GM13977 (cell line): ENCODE measurements at regions not wholly inside any gene's neighbourhood (a gene's known extent, or its start where the extent isn't known, plus 50 kb on each side); places are given as distances from the start of the nearest gene placed in this dataset.

Experiments used
- DNase-seq: peaks from one replicate; pipeline ENCODE4 v3.0.0; 2012; ENCODE audit warnings: low spot score
- CTCF ChIP-seq: IDR thresholded peaks from 2 replicates; pipeline ENCODE4 v1.5.1; 2012; ENCODE audit warnings: mild to moderate bottlenecking, control low read depth; ENCODE audit not compliant: insufficient read depth; ENCODE audit errors: extremely low read depth, missing control alignments
- in situ Hi-C: fragments of 300-500 bp; cut with MboI; formaldehyde crosslinking; loops from one replicate; pipeline ENCODE4 v1.12.0; 2022; ENCODE audit warnings: low sequenced_read_pairs, low pct_unique_long_range_greater_than_20kb, mixed read lengths, inconsistent platforms; ENCODE audit not compliant: unreplicated experiment

- TF ChIP-seq CTCF: no peak
- in situ Hi-C loops: no loop called here
- DNase-seq: no peak
Measured at GRCh38 chr12:20280515-20280914, 87.8 kb upstream of the PDE3A start.

- in situ Hi-C loops: no loop called here
- DNase-seq: no peak
- TF ChIP-seq CTCF: no peak
Measured at GRCh38 chr12:20282401-20282800, 85.9 kb upstream of the PDE3A start.

DNA sequence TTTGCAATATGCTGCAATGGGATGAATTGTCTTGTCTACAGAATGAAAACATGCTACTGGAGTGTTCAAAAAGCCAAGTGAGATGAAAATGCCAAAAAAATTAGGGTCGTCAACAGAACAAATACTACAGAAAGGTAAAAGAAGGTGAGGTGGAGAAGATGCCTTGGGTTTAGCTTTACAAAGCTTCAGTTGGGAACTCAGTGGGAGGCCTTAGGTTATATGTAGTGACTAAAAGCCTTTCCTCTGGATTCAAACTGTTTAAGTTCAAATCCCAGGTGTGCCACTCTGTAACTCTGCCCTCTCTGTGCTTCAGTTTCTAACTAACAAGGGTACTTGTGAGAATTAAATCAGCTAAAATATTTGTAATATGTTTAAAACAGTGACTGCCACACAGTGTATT lies 84.9 kb upstream of the PDE3A start:
- in situ Hi-C loops: no loop called here
- no peak for TF ChIP-seq CTCF
- no peak for DNase-seq

DNA sequence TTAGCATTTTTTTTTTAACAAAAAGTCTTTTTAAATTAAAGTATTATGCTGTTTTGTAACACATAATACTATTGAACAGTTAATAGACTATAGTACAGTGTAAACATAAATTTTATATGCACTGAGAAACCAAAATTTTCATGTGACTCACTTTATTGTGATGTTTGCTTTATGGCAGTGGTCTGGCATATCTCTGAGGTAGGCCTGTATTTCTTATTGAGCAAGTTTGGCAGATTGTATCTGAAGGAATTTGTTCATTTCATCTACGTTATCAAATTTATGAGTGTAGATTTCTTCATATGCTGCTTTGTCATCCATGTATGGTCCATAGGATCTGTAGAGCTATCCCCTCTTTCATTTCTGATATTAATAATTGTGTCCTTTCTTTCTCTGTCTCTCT lies 78.8 kb upstream of the PDE3A start:
- DNase-seq: no peak
- no peak for TF ChIP-seq CTCF
- in situ Hi-C loops: no loop called here

GRCh38 chr12:20300457-20300856 lies 67.9 kb upstream of the PDE3A start:
- TF ChIP-seq CTCF: no peak
- in situ Hi-C loops: no loop called here
- no peak for DNase-seq

DNA sequence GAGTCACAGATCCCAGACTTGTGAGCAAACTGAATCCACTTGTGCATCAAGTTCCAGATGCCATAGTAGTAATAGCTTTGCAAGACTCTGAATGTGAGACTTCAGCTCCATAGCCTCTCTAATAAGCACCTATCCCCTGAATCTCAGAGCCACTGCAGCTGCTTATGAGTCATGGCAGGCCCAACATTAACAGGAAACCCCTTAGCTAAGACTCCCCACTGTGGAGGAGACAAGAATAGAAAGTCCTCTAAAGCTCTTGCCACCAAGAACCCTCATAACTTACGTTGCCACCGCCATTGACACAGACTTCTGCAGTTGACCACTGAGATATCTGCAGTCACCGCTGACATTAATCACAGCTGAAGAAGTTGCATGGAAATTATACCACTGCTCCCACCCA lies 62.9 kb upstream of the PDE3A start:
- no peak for TF ChIP-seq CTCF
- DNase-seq: no peak
- in situ Hi-C loops: no loop called here
